Activated naive CD8-positive, alpha-beta T cell treated with anti-CD3 and anti-CD28 coated beads, Interleukin-2, amount 10 ng/mL, durations not matched to agents 7 days and 5 days (primary cell): ENCODE measurements at regions not wholly inside any gene's neighbourhood (a gene's known extent, or its start where the extent isn't known, plus 50 kb on each side); places are given as distances from the start of the nearest gene placed in this dataset.
"Not testable (repeated sequence)": the region's sequence is repeated elsewhere in the genome, so short reads cannot be mapped to it uniquely, and the experiment has no call there.

ENCODE experiments used
- ATAC-seq: fragments of 150-1000 bp; cut with Tn5 transposase; one replicate; pipeline ENCODE4 v1.10.0; 2021; ENCODE audit warnings: low read depth, moderate library complexity
- POLR2A ChIA-PET: fragments of 350-600 bp; sonication (Branson Sonifier 250); formaldehyde crosslinking; loops from one replicate; lab custom pipeline; 2021; ENCODE audit warnings: antibody characterized with exemption; lab: Charles Lee
- DNase-seq: peaks from one replicate; pipeline ENCODE4 v3.0.0; 2021
- H3K27ac Mint-ChIP-seq: one replicate; pipeline ENCODE4 v1.8.0; 2022; ENCODE audit warnings: mild to moderate bottlenecking, mixed read lengths
- H3K27me3 Mint-ChIP-seq: one replicate; pipeline ENCODE4 v1.8.0; 2022; ENCODE audit warnings: mild to moderate bottlenecking, moderate library complexity, mixed read lengths
- H3K36me3 Mint-ChIP-seq: one replicate; pipeline ENCODE4 v1.8.0; 2021; ENCODE audit warnings: mild to moderate bottlenecking, mixed read lengths
- H3K4me1 Mint-ChIP-seq: one replicate; pipeline ENCODE4 v1.8.0; 2021; ENCODE audit warnings: mixed read lengths
- H3K4me3 Mint-ChIP-seq: one replicate; pipeline ENCODE4 v1.8.0; 2022; ENCODE audit warnings: mild to moderate bottlenecking, moderate library complexity, mixed read lengths
- H3K9me3 Mint-ChIP-seq: one replicate; pipeline ENCODE4 v1.8.0; 2021; ENCODE audit warnings: mixed read lengths

- no peak overlapping the region for H3K4me3 Mint-ChIP-seq
- H3K27me3 Mint-ChIP-seq: peaks cover 6% of the 10 kb centered on the region
- ATAC-seq: no peak
- H3K4me1 Mint-ChIP-seq: no peaks in the 10 kb centered on the region
- H3K27ac Mint-ChIP-seq: no peak overlapping the region
- DNase-seq: no peak
- no peaks in the 10 kb centered on the region for H3K9me3 Mint-ChIP-seq
- POLR2A ChIA-PET: no interaction called here
- no peaks in the 10 kb centered on the region for H3K36me3 Mint-ChIP-seq
Observed at GRCh38 chr6:56821005-56821432, 133.9 kb upstream of the BEND6 start.

- no peak overlapping the region for H3K4me3 Mint-ChIP-seq
- no peaks in the 10 kb centered on the region for H3K36me3 Mint-ChIP-seq
- DNase-seq (no peak), ATAC-seq (no peak)
- POLR2A ChIA-PET: no interaction called here
- H3K27me3 Mint-ChIP-seq: peaks cover 12% of the 10 kb centered on the region
- H3K4me1 Mint-ChIP-seq: no peaks in the 10 kb centered on the region
- H3K9me3 Mint-ChIP-seq: no peaks in the 10 kb centered on the region
- H3K27ac Mint-ChIP-seq: no peak overlapping the region
Observed at GRCh38 chr6:56820060-56820459, 134.8 kb upstream of the BEND6 start.

GRCh38 chr6:56819604-56820003 is 135.3 kb upstream of the BEND6 start:
- DNase-seq (no peak), ATAC-seq (no peak)
- peaks cover 12% of the 10 kb centered on the region for H3K27me3 Mint-ChIP-seq
- no peak overlapping the region for H3K27ac Mint-ChIP-seq
- no peaks in the 10 kb centered on the region for H3K9me3 Mint-ChIP-seq
- no peak overlapping the region for H3K4me3 Mint-ChIP-seq
- H3K36me3 Mint-ChIP-seq: no peaks in the 10 kb centered on the region
- POLR2A ChIA-PET: no interaction called here
- no peaks in the 10 kb centered on the region for H3K4me1 Mint-ChIP-seq

- POLR2A ChIA-PET: no interaction called here
- ATAC-seq (no peak), DNase-seq (no peak)
- Mint-ChIP-seq H3K4me1 (no peaks in the 10 kb centered on the region), H3K36me3 (no peaks in the 10 kb centered on the region), H3K4me3 (no peak overlapping the region), H3K27ac (no peak overlapping the region), H3K9me3 (no peaks in the 10 kb centered on the region), H3K27me3 (peaks cover 12% of the 10 kb centered on the region)
Observed at GRCh38 chr6:56816370-56816769, 138.5 kb upstream of the BEND6 start.

GRCh38 chr6:56815436-56815835 is 139.5 kb upstream of the BEND6 start:
- H3K27ac Mint-ChIP-seq: no peak overlapping the region

GRCh38 chr6:56814802-56815201 is 140.1 kb upstream of the BEND6 start:
- POLR2A ChIA-PET: no interaction called here
- H3K4me1 Mint-ChIP-seq: no peaks in the 10 kb centered on the region
- H3K9me3 Mint-ChIP-seq: no peaks in the 10 kb centered on the region
- ATAC-seq (no peak), DNase-seq (no peak)
- no peak overlapping the region for H3K4me3 Mint-ChIP-seq
- H3K27me3 Mint-ChIP-seq: peaks cover 15% of the 10 kb centered on the region
- no peak overlapping the region for H3K27ac Mint-ChIP-seq
- H3K36me3 Mint-ChIP-seq: no peaks in the 10 kb centered on the region

More at GRCh38 chr6:56815436-56815835, 139.5 kb upstream of the BEND6 start:
- Mint-ChIP-seq H3K4me3 (no peak overlapping the region), H3K27me3 (peaks cover 15% of the 10 kb centered on the region), H3K9me3 (no peaks in the 10 kb centered on the region), H3K36me3 (no peaks in the 10 kb centered on the region), H3K4me1 (no peaks in the 10 kb centered on the region)
- POLR2A ChIA-PET: no interaction called here
- DNase-seq (no peak), ATAC-seq (no peak)

- POLR2A ChIA-PET: no interaction called here
- H3K4me3 Mint-ChIP-seq: no peak overlapping the region
- no peaks in the 10 kb centered on the region for H3K9me3 Mint-ChIP-seq
- H3K4me1 Mint-ChIP-seq: no peaks in the 10 kb centered on the region
- H3K36me3 Mint-ChIP-seq: no peaks in the 10 kb centered on the region
- DNase-seq (no peak), ATAC-seq (no peak)
- H3K27me3 Mint-ChIP-seq: peaks cover 15% of the 10 kb centered on the region
- no peak overlapping the region for H3K27ac Mint-ChIP-seq
Observed at GRCh38 chr6:56814308-56814707, 140.6 kb upstream of the BEND6 start.

- H3K9me3 Mint-ChIP-seq, H3K4me1 Mint-ChIP-seq, ATAC-seq, H3K4me3 Mint-ChIP-seq, H3K27ac Mint-ChIP-seq, POLR2A ChIA-PET, H3K36me3 Mint-ChIP-seq, DNase-seq: not testable (repeated sequence)
- H3K27me3 Mint-ChIP-seq: peaks cover 13% of the 10 kb centered on the region
Observed at GRCh38 chr6:56812851-56813250, 142.1 kb upstream of the BEND6 start.

GRCh38 chr6:56808871-56809359 is 146.0 kb upstream of the BEND6 start:
- DNase-seq: no peak
- no peaks in the 10 kb centered on the region for H3K36me3 Mint-ChIP-seq
- H3K9me3 Mint-ChIP-seq: no peaks in the 10 kb centered on the region
- POLR2A ChIA-PET: no interaction called here
- peaks cover 6% of the 10 kb centered on the region for H3K27me3 Mint-ChIP-seq
- no peak overlapping the region for H3K27ac Mint-ChIP-seq
- no peak overlapping the region for H3K4me3 Mint-ChIP-seq
- no peaks in the 10 kb centered on the region for H3K4me1 Mint-ChIP-seq
- no peak for ATAC-seq

- Mint-ChIP-seq H3K27ac (no peak overlapping the region), H3K4me3 (no peak overlapping the region), H3K9me3 (no peaks in the 10 kb centered on the region), H3K4me1 (no peaks in the 10 kb centered on the region), H3K27me3 (peaks cover 6% of the 10 kb centered on the region), H3K36me3 (no peaks in the 10 kb centered on the region)
- ATAC-seq (no peak), DNase-seq (no peak)
- POLR2A ChIA-PET: no interaction called here
Observed at GRCh38 chr6:56807989-56808337, 146.9 kb upstream of the BEND6 start.

GRCh38 chr6:56807326-56807988 is 147.4 kb upstream of the BEND6 start:
- H3K36me3 Mint-ChIP-seq: no peaks in the 10 kb centered on the region
- DNase-seq (no peak), ATAC-seq (no peak)
- H3K4me1 Mint-ChIP-seq: no peaks in the 10 kb centered on the region
- peaks cover 6% of the 10 kb centered on the region for H3K27me3 Mint-ChIP-seq
- POLR2A ChIA-PET: no interaction called here
- no peak overlapping the region for H3K27ac Mint-ChIP-seq
- no peak overlapping the region for H3K4me3 Mint-ChIP-seq
- no peaks in the 10 kb centered on the region for H3K9me3 Mint-ChIP-seq

- Mint-ChIP-seq H3K9me3 (no peaks in the 10 kb centered on the region), H3K27me3 (peaks cover 6% of the 10 kb centered on the region), H3K36me3 (no peaks in the 10 kb centered on the region), H3K4me1 (no peaks in the 10 kb centered on the region), H3K4me3 (no peak overlapping the region), H3K27ac (no peak overlapping the region)
- ATAC-seq (no peak), DNase-seq (no peak)
- POLR2A ChIA-PET: no interaction called here
Observed at GRCh38 chr6:56806368-56806767, 148.5 kb upstream of the BEND6 start.

- Mint-ChIP-seq H3K27me3 (peaks cover 3% of the 10 kb centered on the region), H3K36me3 (no peaks in the 10 kb centered on the region), H3K4me3 (no peak overlapping the region), H3K9me3 (no peaks in the 10 kb centered on the region), H3K4me1 (no peaks in the 10 kb centered on the region), H3K27ac (no peak overlapping the region)
- ATAC-seq (no peak), DNase-seq (no peak)
- POLR2A ChIA-PET: no interaction called here
Observed at GRCh38 chr6:56804996-56805395, 149.9 kb upstream of the BEND6 start.

- ATAC-seq (no peak), DNase-seq (no peak)
- Mint-ChIP-seq H3K36me3 (no peaks in the 10 kb centered on the region), H3K9me3 (no peaks in the 10 kb centered on the region), H3K4me1 (no peaks in the 10 kb centered on the region), H3K27ac (no peak overlapping the region), H3K4me3 (no peak overlapping the region), H3K27me3 (peaks cover 3% of the 10 kb centered on the region)
- POLR2A ChIA-PET: no interaction called here
Observed at GRCh38 chr6:56803594-56803993, 151.3 kb upstream of the BEND6 start.
